GM12878 (cell line): ENCODE measurements at regions not wholly inside any gene's neighbourhood (a gene's known extent, or its start where the extent isn't known, plus 50 kb on each side); places are given as distances from the start of the nearest gene placed in this dataset.

ENCODE experiments used
- ATAC-seq: fragments of 200-7000 bp; cut with Tn5 transposase; 3 replicates; pipeline ENCODE4 v1.9.1; 2020; ENCODE audit warnings: mild to moderate bottlenecking, moderate library complexity
- BruUV-seq: library from RNA; stranded (reverse); fragments of 400-500 nt; replicated peaks from 2 replicates; lab custom pipeline; 2021; lab: Mats Ljungman, UMichigan
- CTCF ChIA-PET: fragments of 300-600 bp; sonication (Branson Sonifier 250); formaldehyde crosslinking; extraction: SDS; loops from one replicate; lab custom pipeline; 2021; ENCODE audit warnings: inconsistent platforms; lab: Yijun Ruan, JAX
- POLR2A ChIA-PET: fragments of 350-600 bp; formaldehyde crosslinking; extraction: SDS; loops from one replicate; lab custom pipeline; 2021; ENCODE audit warnings: inconsistent platforms; lab: Charles Lee
- RAD21 ChIA-PET: fragments of 300-600 bp; sonication (Branson Sonifier 250); formaldehyde crosslinking; loops from one replicate; lab custom pipeline; 2023; ENCODE audit warnings: antibody characterized with exemption; ENCODE audit not compliant: unreplicated experiment; lab: Charles Lee
- SMC1A ChIA-PET: fragments of 300-600 bp; sonication (Branson Sonifier 250); formaldehyde crosslinking; loops from one replicate; lab custom pipeline; 2023; ENCODE audit not compliant: unreplicated experiment, uncharacterized antibody; lab: Charles Lee
- DNase-seq: peaks from one replicate; pipeline ENCODE4 v3.0.0-alpha.2; 2011; ENCODE audit warnings: low read depth, low spot score
- FAIRE-seq: peaks from 3 replicates; lab custom pipeline; 2011; peaks lifted over from hg19 to GRCh38; lab: Jason Lieb, UNC
- H2AFZ ChIP-seq: 2 replicates; pipeline ENCODE4 v1.6.0; 2011; ENCODE audit warnings: low read depth, low read length, control low read depth; ENCODE audit not compliant: control insufficient read depth
- H3K27ac ChIP-seq: 2 replicates; pipeline ENCODE4 v1.5.1; 2011; ENCODE audit warnings: control low read depth; ENCODE audit not compliant: control insufficient read depth, insufficient read depth
- H3K27me3 ChIP-seq, 2 experiments: replicated peaks in 1 of 2; 2 replicates each; pipeline versions ENCODE4 v1.6.0 to v1.6.1; 2011; ENCODE audit warnings: low read length in 1 of 2; ENCODE audit not compliant: control insufficient read depth in 2 of 2, insufficient read depth in 2 of 2
- H3K36me3 ChIP-seq, 2 experiments: 2 replicates each; pipeline ENCODE4 v1.5.1; 2011; ENCODE audit warnings: low read length in 1 of 2; ENCODE audit not compliant: control insufficient read depth in 2 of 2, insufficient read depth in 2 of 2
- H3K4me1 ChIP-seq: 2 replicates; pipeline ENCODE4 v1.6.1; 2011; ENCODE audit warnings: mild to moderate bottlenecking, low read length, moderate library complexity, mixed read lengths; ENCODE audit not compliant: control insufficient read depth, insufficient read depth
- H3K4me2 ChIP-seq: 2 replicates; pipeline ENCODE4 v1.6.0; 2011; ENCODE audit warnings: control low read depth; ENCODE audit not compliant: control insufficient read depth, insufficient read depth
- H3K4me3 ChIP-seq: fragments of 200-600 bp; sonication (generic); 2 replicates; pipeline ENCODE4 v1.5.1; 2016
- H3K79me2 ChIP-seq: 2 replicates; pipeline ENCODE4 v1.6.0; 2011; ENCODE audit warnings: low read length; ENCODE audit not compliant: control insufficient read depth, insufficient read depth
- H3K9ac ChIP-seq: 2 replicates; pipeline ENCODE4 v1.8.0; 2011; ENCODE audit warnings: low read length, control low read depth, mixed read lengths; ENCODE audit not compliant: control insufficient read depth, insufficient read depth
- H3K9me3 ChIP-seq: replicated peaks from 3 replicates; pipeline ENCODE4 v1.5.1; 2011; ENCODE audit warnings: mild to moderate bottlenecking, low read length; ENCODE audit not compliant: control insufficient read depth, insufficient read depth
- H4K20me1 ChIP-seq: 2 replicates; pipeline ENCODE4 v1.6.0; 2011; ENCODE audit not compliant: control insufficient read depth, insufficient read depth
- CBX5 ChIP-seq: sonication (generic); IDR thresholded peaks from 2 replicates; pipeline ENCODE4 v1.6.1; 2016; ENCODE audit warnings: low read depth, moderate library complexity, mild to moderate bottlenecking, inconsistent platforms
- CHD4 ChIP-seq: fragments of 200-600 bp; sonication (generic); IDR thresholded peaks from 2 replicates; pipeline ENCODE4 v1.6.1; 2016; ENCODE audit warnings: mild to moderate bottlenecking
- CTCF ChIP-seq, 3 experiments: IDR thresholded peaks in 2 of 3; conservative IDR thresholded peaks in 1 of 3; 2 replicates each; pipeline ENCODE4 v1.5.1; 2011; ENCODE audit warnings: low read depth in 3 of 3, low read length in 3 of 3, mild to moderate bottlenecking in 3 of 3, control low read depth in 2 of 3, moderate library complexity in 2 of 3, inconsistent platforms in 1 of 3, mixed read lengths in 1 of 3; ENCODE audit not compliant: control insufficient read depth in 2 of 3, insufficient read depth in 1 of 3; ENCODE audit errors: extremely low read depth in 1 of 3
- HDAC6 ChIP-seq: fragments of 200-600 bp; sonication (generic); IDR thresholded peaks from one replicate; pipeline ENCODE4 v1.8.0; 2017; ENCODE audit warnings: antibody characterized with exemption; ENCODE audit not compliant: unreplicated experiment
- IRF3 ChIP-seq: fragments of 450-650 bp; IDR thresholded peaks from 2 replicates; pipeline ENCODE4 v1.6.1; 2014; ENCODE audit warnings: mild to moderate bottlenecking
- KDM1A ChIP-seq: fragments of 200-600 bp; sonication (generic); IDR thresholded peaks from 2 replicates; pipeline ENCODE4 v1.6.1; 2016; ENCODE audit warnings: borderline replicate concordance
- NR2C2 ChIP-seq: IDR thresholded peaks from 2 replicates; pipeline ENCODE4 v1.6.1; 2011; ENCODE audit warnings: borderline replicate concordance, low read depth; ENCODE audit not compliant: control insufficient read depth, insufficient read length
- RCOR1 ChIP-seq: conservative IDR thresholded peaks from 2 replicates; pipeline ENCODE4 v1.6.1; 2012; ENCODE audit warnings: low read depth, low read length, improper control_type of control experiment
- SKIL ChIP-seq: fragments of 450-650 bp; IDR thresholded peaks from 2 replicates; pipeline ENCODE4 v1.6.1; 2017; ENCODE audit warnings: mild to moderate bottlenecking, low read depth, inconsistent platforms; ENCODE audit not compliant: poor library complexity, severe bottlenecking
- SMAD1 ChIP-seq: fragments of 450-650 bp; IDR thresholded peaks from 2 replicates; pipeline ENCODE4 v1.6.1; 2018; ENCODE audit warnings: mild to moderate bottlenecking, low read depth; ENCODE audit not compliant: partially characterized antibody
- SRF ChIP-seq, 2 experiments: IDR thresholded peaks; 2 replicates each; pipeline ENCODE4 v1.6.1; 2011; ENCODE audit warnings: low read depth in 2 of 2, low read length in 2 of 2, mild to moderate bottlenecking in 1 of 2, moderate library complexity in 1 of 2
- TCF3 ChIP-seq: IDR thresholded peaks from 2 replicates; pipeline ENCODE4 v1.6.1; 2012; ENCODE audit warnings: low read depth, mild to moderate bottlenecking, low read length, borderline replicate concordance; ENCODE audit not compliant: insufficient read depth
- ZNF622 ChIP-seq: fragments of 450-650 bp; IDR thresholded peaks from 2 replicates; pipeline ENCODE4 v1.6.1; 2017; ENCODE audit warnings: mild to moderate bottlenecking, inconsistent platforms
- in situ Hi-C: fragments of 300-500 bp; cut with MboI; formaldehyde crosslinking; loops from 9 replicates; pipeline ENCODE4 v1.14.3; 2018; ENCODE audit warnings: mixed read lengths
- intact Hi-C: fragments of 100-400 bp; cut with micrococcal nuclease; formaldehyde crosslinking; loops from one replicate; pipeline ENCODE4 v1.14.2; 2022; ENCODE audit not compliant: unreplicated experiment
- TF ChIP-seq, protein P1 (sequence below): fragments of 150-350 bp; IDR thresholded peaks from 2 replicates; pipeline ENCODE4 v1.6.1; 2016; ENCODE audit warnings: low read depth, low read length

- no peak for TF ChIP-seq CTCF (IDR thresholded peaks at IDR 0.05 in 2 of 3, conservative IDR thresholded peaks at IDR 0.05 in 1 of 3; ENCODE audit: control insufficient read depth in 2 of 3, extremely low read depth in 1 of 3, insufficient read depth in 1 of 3, low read depth in 3 of 3, low read length in 3 of 3)
- TF ChIP-seq RCOR1, result no peak
- no peak for TF ChIP-seq IRF3
- no peak for TF ChIP-seq TCF3
These were observed 70.7 kb upstream of the NFKB1 start (continued) for GRCh38 chr4:102430461-102430910.

DNA sequence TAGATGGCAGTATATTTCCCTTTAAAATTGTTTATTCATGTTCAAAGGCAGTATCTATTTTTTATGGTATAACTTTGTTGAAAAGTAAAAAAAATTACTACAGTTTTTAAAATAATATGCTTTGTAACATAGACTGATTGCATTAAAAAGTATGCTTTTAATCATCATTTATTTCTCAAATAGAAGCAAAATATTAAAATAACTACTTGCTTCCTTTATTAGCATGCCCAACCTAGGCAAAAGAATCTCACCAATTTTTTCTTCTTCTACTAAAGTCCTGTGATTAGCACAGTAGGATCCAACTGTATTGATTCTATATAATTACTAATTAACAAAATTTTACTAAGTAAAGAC is 69.6 kb upstream of the NFKB1 start:
- Histone ChIP-seq H3K9ac (no peak overlapping the region; the same call in none of the 2 replicates), H3K4me3 (peak overlapping the region; percentile 83; the same call in 1 of the 2 replicates), H3K4me2 (no peak overlapping the region), H3K4me1 (no peaks in the 10 kb centered on the region), H3K9me3 (no peaks in the 10 kb centered on the region; the same call in 2 of the 3 replicates), H2AFZ (no peak overlapping the region), H3K27ac (no peak overlapping the region; the same call in 1 of the 2 replicates), H3K36me3 (no peaks in the 10 kb centered on the region), H3K27me3 (no peaks in the 10 kb centered on the region), H3K79me2 (no peaks in the 10 kb centered on the region), H4K20me1 (no peaks in the 10 kb centered on the region)
- RAD21 ChIA-PET, result interaction anchor here (0.9 to 2.2 kb wide), 22 partner anchors 15 to 668 kb away, joined by 3 to 41 read pairs (median 7); partner anchors contain the start of genes BDH2 and SLC39A8
- DNase-seq (no peak), FAIRE-seq (no peak), ATAC-seq (no peak)
- in situ Hi-C loops (loop anchor here (10.0 kb wide), 1 partner anchor 573 kb away; no protein-coding TSS in a partner anchor), intact Hi-C loops (loop anchor here (1.0 to 10.0 kb wide), 5 partner anchors 86 to 661 kb away; partner anchors contain the start of gene SLC39A8)
- POLR2A ChIA-PET, result interaction anchor here (0.9 to 1.6 kb wide), 3 partner anchors 86 to 174 kb away, joined by 4 to 9 read pairs (median 5); partner anchors contain the start of gene SLC39A8
- no TSS peak for BruUV-seq
- SMC1A ChIA-PET, result interaction anchor here (0.9 to 2.5 kb wide), 17 partner anchors 14 to 581 kb away, joined by 3 to 32 read pairs (median 5); partner anchors contain the start of gene SLC39A8
- CTCF ChIA-PET, result interaction anchor here (1.0 to 3.9 kb wide), 21 partner anchors 9 to 1261 kb away, joined by 3 to 40 read pairs (median 6); partner anchors contain the start of genes BDH2 and SLC39A8
- TF ChIP-seq SRF (IDR thresholded peaks at IDR 0.05; ENCODE audit: low read depth in 2 of 2, low read length in 2 of 2), result no peak
- no peak for TF ChIP-seq KDM1A
- TF ChIP-seq, protein P1, sequence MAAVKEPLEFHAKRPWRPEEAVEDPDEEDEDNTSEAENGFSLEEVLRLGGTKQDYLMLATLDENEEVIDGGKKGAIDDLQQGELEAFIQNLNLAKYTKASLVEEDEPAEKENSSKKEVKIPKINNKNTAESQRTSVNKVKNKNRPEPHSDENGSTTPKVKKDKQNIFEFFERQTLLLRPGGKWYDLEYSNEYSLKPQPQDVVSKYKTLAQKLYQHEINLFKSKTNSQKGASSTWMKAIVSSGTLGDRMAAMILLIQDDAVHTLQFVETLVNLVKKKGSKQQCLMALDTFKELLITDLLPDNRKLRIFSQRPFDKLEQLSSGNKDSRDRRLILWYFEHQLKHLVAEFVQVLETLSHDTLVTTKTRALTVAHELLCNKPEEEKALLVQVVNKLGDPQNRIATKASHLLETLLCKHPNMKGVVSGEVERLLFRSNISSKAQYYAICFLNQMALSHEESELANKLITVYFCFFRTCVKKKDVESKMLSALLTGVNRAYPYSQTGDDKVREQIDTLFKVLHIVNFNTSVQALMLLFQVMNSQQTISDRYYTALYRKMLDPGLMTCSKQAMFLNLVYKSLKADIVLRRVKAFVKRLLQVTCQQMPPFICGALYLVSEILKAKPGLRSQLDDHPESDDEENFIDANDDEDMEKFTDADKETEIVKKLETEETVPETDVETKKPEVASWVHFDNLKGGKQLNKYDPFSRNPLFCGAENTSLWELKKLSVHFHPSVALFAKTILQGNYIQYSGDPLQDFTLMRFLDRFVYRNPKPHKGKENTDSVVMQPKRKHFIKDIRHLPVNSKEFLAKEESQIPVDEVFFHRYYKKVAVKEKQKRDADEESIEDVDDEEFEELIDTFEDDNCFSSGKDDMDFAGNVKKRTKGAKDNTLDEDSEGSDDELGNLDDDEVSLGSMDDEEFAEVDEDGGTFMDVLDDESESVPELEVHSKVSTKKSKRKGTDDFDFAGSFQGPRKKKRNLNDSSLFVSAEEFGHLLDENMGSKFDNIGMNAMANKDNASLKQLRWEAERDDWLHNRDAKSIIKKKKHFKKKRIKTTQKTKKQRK, result no peak
- TF ChIP-seq HDAC6, result no peak
- no peak for TF ChIP-seq NR2C2
- no peak for TF ChIP-seq SMAD1
- no peak for TF ChIP-seq ZNF622
- no peak for TF ChIP-seq SKIL
- no peak for TF ChIP-seq CHD4
- no peak for TF ChIP-seq CBX5
